Adrenal gland (tissue), 5 donors: ENCODE measurements at regions not wholly inside any gene's neighbourhood (a gene's known extent, or its start where the extent isn't known, plus 50 kb on each side); places are given as distances from the start of the nearest gene placed in this dataset.

ENCODE experiments used
- POLR2A ChIP-seq, 2 donors: fragments of 450-650 bp; IDR thresholded peaks; one replicate each; pipeline ENCODE4 v1.6.1; 2017; ENCODE audit warnings: antibody characterized with exemption in 2 of 2, mild to moderate bottlenecking in 2 of 2, moderate library complexity in 1 of 2
- TF ChIP-seq, protein P1 (sequence below), 6 experiments: fragments of 450-650 bp in 4 of 6; fragments of 200-600 bp in 2 of 6; sonication (generic) in 1 of 6; IDR thresholded peaks; 1 replicate in 5 of 6; 2 replicates in 1 of 6; pipeline versions ENCODE4 v1.5.1 to v1.8.0; 2016 to 2021; ENCODE audit warnings: antibody characterized with exemption in 6 of 6, mild to moderate bottlenecking in 2 of 6, moderate library complexity in 1 of 6
- donor health status: DM: no; HTN: no; CAD: no.

DNA sequence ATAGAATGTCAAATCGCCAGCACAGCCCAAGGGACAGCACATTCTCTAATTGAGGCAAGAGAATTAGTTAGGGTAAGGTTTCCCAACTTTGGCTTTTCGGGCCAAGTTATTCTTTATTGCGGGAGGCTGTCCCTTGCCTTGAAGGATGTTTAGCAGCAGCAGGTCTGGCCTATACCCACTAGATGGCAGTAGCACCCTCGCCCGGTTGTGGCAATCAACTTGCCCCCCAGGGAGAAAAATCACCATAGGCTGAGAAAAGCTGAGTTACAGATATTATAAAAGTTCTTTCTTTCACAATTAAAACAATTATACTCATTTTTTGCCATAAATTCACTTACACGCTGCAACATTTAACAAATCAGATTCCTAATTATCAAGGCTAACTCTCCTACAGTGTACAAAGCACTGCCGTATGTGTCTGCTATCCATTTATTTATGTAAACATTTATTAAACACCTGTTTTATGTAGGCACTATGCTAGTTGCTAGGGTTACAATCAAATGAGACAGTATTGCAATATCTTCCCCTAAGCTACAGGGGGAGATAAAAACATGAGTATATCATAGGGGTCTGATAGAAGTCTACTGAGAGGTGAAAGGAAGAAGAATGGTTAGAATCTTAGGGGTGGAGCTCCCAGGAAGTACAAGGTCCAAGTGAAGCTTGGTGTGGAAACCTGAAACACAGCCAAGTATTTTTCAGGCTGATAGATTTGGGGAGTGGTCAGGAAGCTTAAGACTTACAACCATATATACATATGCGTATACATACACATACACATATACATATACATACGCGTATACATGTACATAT, 452.3 kb downstream of the RAB38 start:
- no peak for TF ChIP-seq POLR2A (IDR thresholded peaks at IDR 0.05)
- TF ChIP-seq, protein P1, sequence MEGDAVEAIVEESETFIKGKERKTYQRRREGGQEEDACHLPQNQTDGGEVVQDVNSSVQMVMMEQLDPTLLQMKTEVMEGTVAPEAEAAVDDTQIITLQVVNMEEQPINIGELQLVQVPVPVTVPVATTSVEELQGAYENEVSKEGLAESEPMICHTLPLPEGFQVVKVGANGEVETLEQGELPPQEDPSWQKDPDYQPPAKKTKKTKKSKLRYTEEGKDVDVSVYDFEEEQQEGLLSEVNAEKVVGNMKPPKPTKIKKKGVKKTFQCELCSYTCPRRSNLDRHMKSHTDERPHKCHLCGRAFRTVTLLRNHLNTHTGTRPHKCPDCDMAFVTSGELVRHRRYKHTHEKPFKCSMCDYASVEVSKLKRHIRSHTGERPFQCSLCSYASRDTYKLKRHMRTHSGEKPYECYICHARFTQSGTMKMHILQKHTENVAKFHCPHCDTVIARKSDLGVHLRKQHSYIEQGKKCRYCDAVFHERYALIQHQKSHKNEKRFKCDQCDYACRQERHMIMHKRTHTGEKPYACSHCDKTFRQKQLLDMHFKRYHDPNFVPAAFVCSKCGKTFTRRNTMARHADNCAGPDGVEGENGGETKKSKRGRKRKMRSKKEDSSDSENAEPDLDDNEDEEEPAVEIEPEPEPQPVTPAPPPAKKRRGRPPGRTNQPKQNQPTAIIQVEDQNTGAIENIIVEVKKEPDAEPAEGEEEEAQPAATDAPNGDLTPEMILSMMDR (IDR thresholded peaks at IDR 0.05): peak; percentile 24 to 66 (median 44)
